OCI-LY1 (cell line): ENCODE measurements at regions not wholly inside any gene's neighbourhood (a gene's known extent, or its start where the extent isn't known, plus 50 kb on each side); places are given as distances from the start of the nearest gene placed in this dataset.

ENCODE experiments used
- H2AFZ ChIP-seq: fragments of 200-600 bp; sonication (generic), shearing (Covaris generic); 2 replicates; pipeline ENCODE4 v1.6.0; 2014; ENCODE audit warnings: antibody characterized with exemption, mild to moderate bottlenecking, low read length
- H3F3A ChIP-seq: fragments of 200-600 bp; sonication (generic), shearing (Covaris generic); 2 replicates; pipeline ENCODE4 v1.6.0; 2014; ENCODE audit warnings: mild to moderate bottlenecking, antibody characterized with exemption, low read length, moderate library complexity; ENCODE audit not compliant: insufficient read depth
- H3K27ac ChIP-seq: fragments of 200-600 bp; sonication (generic); 2 replicates; pipeline ENCODE4 v1.5.1; 2014; ENCODE audit warnings: low read length, mixed run types, mild to moderate bottlenecking, low read depth; ENCODE audit not compliant: poor library complexity, severe bottlenecking
- H3K27me3 ChIP-seq: fragments of 200-600 bp; sonication (generic); 2 replicates; pipeline ENCODE4 v1.6.0; 2014; ENCODE audit warnings: antibody characterized with exemption, mild to moderate bottlenecking, low read length, moderate library complexity; ENCODE audit not compliant: insufficient read depth
- H3K36me3 ChIP-seq: fragments of 200-600 bp; sonication (generic); 2 replicates; pipeline ENCODE4 v1.6.1; 2014; ENCODE audit warnings: mild to moderate bottlenecking, antibody characterized with exemption, low read length, moderate library complexity, mixed read lengths; ENCODE audit not compliant: insufficient read depth
- H3K4me1 ChIP-seq: fragments of 200-600 bp; sonication (generic); 2 replicates; pipeline ENCODE4 v1.5.1; 2014; ENCODE audit warnings: mild to moderate bottlenecking, low read length, moderate library complexity; ENCODE audit not compliant: insufficient read depth, severe bottlenecking
- H3K4me2 ChIP-seq: fragments of 200-600 bp; sonication (generic), shearing (Covaris generic); 2 replicates; pipeline ENCODE4 v1.6.1; 2014; ENCODE audit warnings: low read length
- H3K4me3 ChIP-seq: fragments of 200-600 bp; sonication (generic); 2 replicates; pipeline ENCODE4 v1.5.1; 2014; ENCODE audit warnings: low read length, low read depth, mild to moderate bottlenecking, mixed read lengths; ENCODE audit not compliant: poor library complexity, severe bottlenecking
- H3K79me2 ChIP-seq: fragments of 200-600 bp; shearing (Covaris generic); 2 replicates; pipeline ENCODE4 v1.6.1; 2016; ENCODE audit warnings: mixed run types, low read length, mixed read lengths; ENCODE audit not compliant: insufficient read depth
- H3K9ac ChIP-seq: fragments of 200-600 bp; sonication (generic), shearing (Covaris generic); 2 replicates; pipeline ENCODE4 v1.6.1; 2014; ENCODE audit warnings: mild to moderate bottlenecking, low read length, mixed read lengths
- H3K9me2 ChIP-seq: fragments of 200-600 bp; sonication (generic), shearing (Covaris generic); 2 replicates; pipeline ENCODE4 v1.6.1; 2014; ENCODE audit warnings: low read depth, mild to moderate bottlenecking, low read length, mixed read lengths
- H3K9me3 ChIP-seq: fragments of 200-600 bp; shearing (Covaris generic); 2 replicates; pipeline ENCODE4 v1.6.1; 2014; ENCODE audit warnings: low read length, mixed read lengths
- H4K20me1 ChIP-seq: fragments of 200-600 bp; sonication (generic), shearing (Covaris generic); 2 replicates; pipeline ENCODE4 v1.6.0; 2016; ENCODE audit warnings: mild to moderate bottlenecking, low read length; ENCODE audit not compliant: insufficient read depth
- EZH2 ChIP-seq: fragments of 200-600 bp; sonication (generic), shearing (Covaris generic); IDR thresholded peaks from 2 replicates; pipeline ENCODE4 v1.8.0; 2017; ENCODE audit warnings: borderline replicate concordance, mixed run types, mild to moderate bottlenecking, antibody characterized with exemption, low read length, moderate library complexity, mixed read lengths
- TF ChIP-seq, protein P1 (sequence below): fragments of 200-600 bp; sonication (generic), shearing (Covaris generic); IDR thresholded peaks from 2 replicates; pipeline ENCODE4 v1.5.1; 2017; ENCODE audit warnings: mild to moderate bottlenecking, antibody characterized with exemption, low read length, moderate library complexity, mixed read lengths

DNA sequence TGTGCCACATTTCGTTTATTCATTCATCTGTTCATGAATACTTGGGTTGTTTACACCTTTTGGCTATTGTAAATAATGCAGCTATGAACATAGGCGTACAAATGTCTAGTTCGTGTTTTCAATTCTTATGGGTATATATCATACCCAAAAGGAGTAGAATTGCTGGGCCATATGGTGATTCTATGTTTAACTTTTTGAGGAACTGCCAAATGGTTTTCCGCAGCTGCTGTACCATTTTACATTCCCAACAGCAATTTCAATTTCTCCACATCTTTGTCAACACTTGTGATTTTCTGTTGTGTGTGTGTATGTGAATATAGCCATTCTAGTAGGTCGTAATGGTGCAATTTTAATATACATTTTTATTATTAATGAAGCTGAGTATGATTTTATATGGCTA lies 326.2 kb downstream of the ETNK1 start:
- Histone ChIP-seq H3K79me2 (no peaks in the 10 kb centered on the region), H3K9me2 (no peaks in the 10 kb centered on the region), H3K9ac (no peak overlapping the region), H3K27ac (no peak overlapping the region), H3K27me3 (no peaks in the 10 kb centered on the region), H3K4me3 (no peak overlapping the region), H3F3A (no peaks in the 10 kb centered on the region), H4K20me1 (no peaks in the 10 kb centered on the region), H3K4me1 (no peaks in the 10 kb centered on the region), H3K9me3 (no peaks in the 10 kb centered on the region), H3K36me3 (no peaks in the 10 kb centered on the region), H2AFZ (no peak overlapping the region), H3K4me2 (no peak overlapping the region)
- TF ChIP-seq, protein P1, sequence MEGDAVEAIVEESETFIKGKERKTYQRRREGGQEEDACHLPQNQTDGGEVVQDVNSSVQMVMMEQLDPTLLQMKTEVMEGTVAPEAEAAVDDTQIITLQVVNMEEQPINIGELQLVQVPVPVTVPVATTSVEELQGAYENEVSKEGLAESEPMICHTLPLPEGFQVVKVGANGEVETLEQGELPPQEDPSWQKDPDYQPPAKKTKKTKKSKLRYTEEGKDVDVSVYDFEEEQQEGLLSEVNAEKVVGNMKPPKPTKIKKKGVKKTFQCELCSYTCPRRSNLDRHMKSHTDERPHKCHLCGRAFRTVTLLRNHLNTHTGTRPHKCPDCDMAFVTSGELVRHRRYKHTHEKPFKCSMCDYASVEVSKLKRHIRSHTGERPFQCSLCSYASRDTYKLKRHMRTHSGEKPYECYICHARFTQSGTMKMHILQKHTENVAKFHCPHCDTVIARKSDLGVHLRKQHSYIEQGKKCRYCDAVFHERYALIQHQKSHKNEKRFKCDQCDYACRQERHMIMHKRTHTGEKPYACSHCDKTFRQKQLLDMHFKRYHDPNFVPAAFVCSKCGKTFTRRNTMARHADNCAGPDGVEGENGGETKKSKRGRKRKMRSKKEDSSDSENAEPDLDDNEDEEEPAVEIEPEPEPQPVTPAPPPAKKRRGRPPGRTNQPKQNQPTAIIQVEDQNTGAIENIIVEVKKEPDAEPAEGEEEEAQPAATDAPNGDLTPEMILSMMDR = no peak
- no peak for TF ChIP-seq EZH2

DNA sequence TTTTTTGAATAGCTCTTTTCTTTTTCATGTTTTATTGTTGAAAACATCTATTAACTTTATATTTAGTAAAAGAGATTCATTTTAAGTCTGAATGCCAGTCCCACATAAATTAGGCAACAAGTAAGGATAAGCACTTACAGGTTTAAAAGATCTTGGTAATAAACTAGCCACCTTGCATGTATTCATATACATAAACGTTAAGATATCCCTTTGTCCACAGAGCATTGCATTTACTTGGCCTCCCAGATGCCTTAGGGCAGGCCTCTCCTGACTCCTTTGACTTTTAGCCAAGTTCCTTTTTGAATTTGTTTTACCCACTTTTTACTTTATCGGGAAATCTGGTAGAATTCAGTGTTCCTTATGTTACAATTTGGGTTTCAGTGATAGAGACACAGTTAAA lies 331.7 kb downstream of the ETNK1 start:
- no peaks in the 10 kb centered on the region for H3K9me3 ChIP-seq
- H3F3A ChIP-seq = no peaks in the 10 kb centered on the region
- no peak overlapping the region for H3K9ac ChIP-seq
- no peaks in the 10 kb centered on the region for H3K9me2 ChIP-seq
- no peak overlapping the region for H3K4me3 ChIP-seq
- H3K27me3 ChIP-seq = no peaks in the 10 kb centered on the region
- no peak overlapping the region for H2AFZ ChIP-seq
- TF ChIP-seq, protein P1 = no peak
- TF ChIP-seq EZH2 = no peak
- no peaks in the 10 kb centered on the region for H4K20me1 ChIP-seq
- H3K27ac ChIP-seq = no peak overlapping the region
- no peaks in the 10 kb centered on the region for H3K36me3 ChIP-seq
- H3K79me2 ChIP-seq = no peaks in the 10 kb centered on the region
- no peak overlapping the region for H3K4me2 ChIP-seq
- no peaks in the 10 kb centered on the region for H3K4me1 ChIP-seq

DNA sequence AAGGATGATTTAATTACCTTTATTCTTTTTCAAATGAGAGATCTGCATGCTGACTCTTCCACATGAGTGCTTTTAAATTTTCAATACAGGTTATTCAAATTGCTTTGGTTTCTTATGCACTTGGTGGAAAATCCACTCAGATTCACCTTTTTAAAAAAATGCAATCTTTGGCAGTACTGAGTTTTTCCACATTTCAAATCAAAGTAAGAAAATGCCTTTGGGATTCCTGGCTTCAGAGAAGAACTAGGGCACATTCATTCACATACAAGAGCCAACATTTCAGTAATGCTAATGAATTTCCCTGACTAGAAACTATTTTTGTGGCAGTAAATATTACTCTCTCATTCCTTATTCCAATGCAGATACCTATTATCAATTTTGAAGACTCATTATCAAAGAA lies 342.2 kb downstream of the ETNK1 start:
- Histone ChIP-seq H3F3A (no peaks in the 10 kb centered on the region), H3K9me3 (no peaks in the 10 kb centered on the region), H3K9me2 (no peaks in the 10 kb centered on the region), H4K20me1 (no peaks in the 10 kb centered on the region), H3K36me3 (no peaks in the 10 kb centered on the region), H2AFZ (no peak overlapping the region), H3K79me2 (no peaks in the 10 kb centered on the region), H3K27ac (no peak overlapping the region), H3K27me3 (no peaks in the 10 kb centered on the region), H3K9ac (no peak overlapping the region), H3K4me3 (no peak overlapping the region), H3K4me1 (no peaks in the 10 kb centered on the region), H3K4me2 (no peak overlapping the region)
- TF ChIP-seq EZH2 = no peak
- TF ChIP-seq, protein P1 = no peak
